SH-SY5Y (cell line): ENCODE measurements at regions not wholly inside any gene's neighbourhood (a gene's known extent, or its start where the extent isn't known, plus 50 kb on each side); places are given as distances from the start of the nearest gene placed in this dataset.

Source experiments
- GATA2 ChIP-seq: IDR thresholded peaks from 2 replicates; pipeline ENCODE4 v1.6.1; 2011; ENCODE audit warnings: mild to moderate bottlenecking, low read depth, low read length
- GATA3 ChIP-seq: IDR thresholded peaks from 2 replicates; pipeline ENCODE4 v1.6.1; 2011; ENCODE audit warnings: low read depth, mild to moderate bottlenecking, low read length, moderate library complexity

DNA sequence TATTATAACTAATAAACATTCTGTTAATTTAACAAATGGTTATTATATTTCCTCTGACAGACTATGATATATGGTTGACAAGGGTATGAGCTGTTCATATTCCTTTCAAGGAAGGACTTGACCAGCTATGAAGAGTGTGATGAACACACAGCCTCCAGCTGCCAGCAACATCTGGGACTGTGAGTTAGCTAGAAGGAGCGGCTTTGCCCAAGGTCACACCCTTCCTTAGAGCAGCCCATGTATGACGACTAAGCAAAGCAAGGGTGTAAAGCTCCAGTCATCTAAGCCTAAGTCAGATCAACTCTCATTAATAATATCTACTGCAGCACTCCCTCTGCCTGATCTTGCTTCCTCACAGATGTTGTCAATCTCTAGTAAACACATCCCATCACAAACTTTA lies 355.4 kb downstream of the PLPP3 start:
- TF ChIP-seq GATA2 (no peak), GATA3 (no peak)
